ENCODE measurements at regions not wholly inside any gene's neighbourhood (a gene's known extent, or its start where the extent isn't known, plus 50 kb on each side); places are given as distances from the start of the nearest gene placed in this dataset.

- TF ChIP-seq CTCF (IDR thresholded peaks at IDR 0.05 in 8 of 11, conservative IDR thresholded peaks at IDR 0.05 in 3 of 11) (no peak), POLR2A (IDR thresholded peaks at IDR 0.05) (no peak)
Measured at GRCh38 chr3:117393119-117393518, 683.5 kb downstream of the TUSC7 start.

Measured in spleen (tissue), 7 donors.